DOHH2 (cell line): ENCODE measurements at regions not wholly inside any gene's neighbourhood (a gene's known extent, or its start where the extent isn't known, plus 50 kb on each side); places are given as distances from the start of the nearest gene placed in this dataset.

Experiments used
- H3F3A ChIP-seq: fragments of 200-600 bp; sonication (generic), shearing (Covaris generic); 2 replicates; pipeline ENCODE4 v1.6.0; 2016; ENCODE audit warnings: antibody characterized with exemption, mild to moderate bottlenecking; ENCODE audit not compliant: control insufficient read depth, insufficient read depth
- H3K27ac ChIP-seq: fragments of 200-600 bp; sonication (generic); 2 replicates; pipeline ENCODE4 v1.5.1; 2014; ENCODE audit warnings: low read depth, mild to moderate bottlenecking, low read length, moderate library complexity
- H3K27me3 ChIP-seq: fragments of 200-600 bp; sonication (generic); 2 replicates; pipeline ENCODE4 v1.6.1; 2014; ENCODE audit warnings: mild to moderate bottlenecking, low read length, mixed read lengths; ENCODE audit not compliant: control insufficient read depth
- H3K36me3 ChIP-seq: fragments of 200-600 bp; sonication (generic); 2 replicates; pipeline ENCODE4 v1.6.1; 2014; ENCODE audit warnings: mild to moderate bottlenecking, low read length, moderate library complexity, mixed read lengths; ENCODE audit not compliant: control insufficient read depth
- H3K4me1 ChIP-seq: fragments of 200-600 bp; sonication (generic); 2 replicates; pipeline ENCODE4 v1.6.1; 2014; ENCODE audit warnings: mild to moderate bottlenecking, low read length, mixed read lengths; ENCODE audit not compliant: control insufficient read depth
- H3K4me2 ChIP-seq: fragments of 200-600 bp; sonication (generic); 2 replicates; pipeline ENCODE4 v1.6.0; 2014; ENCODE audit warnings: mild to moderate bottlenecking, low read length, moderate library complexity
- H3K4me3 ChIP-seq: fragments of 200-600 bp; sonication (generic); 2 replicates; pipeline ENCODE4 v1.5.1; 2014; ENCODE audit warnings: mild to moderate bottlenecking, low read length, mixed read lengths
- H3K79me2 ChIP-seq: fragments of 200-600 bp; sonication (generic); 2 replicates; pipeline ENCODE4 v1.6.1; 2014; ENCODE audit warnings: mild to moderate bottlenecking, low read length, mixed read lengths; ENCODE audit not compliant: control insufficient read depth
- H3K9me2 ChIP-seq: fragments of 200-600 bp; sonication (generic); replicated peaks from 2 replicates; pipeline ENCODE4 v1.6.1; 2014; ENCODE audit warnings: mild to moderate bottlenecking, low read length, mixed read lengths; ENCODE audit not compliant: control insufficient read depth
- H3K9me3 ChIP-seq: fragments of 200-600 bp; sonication (generic); 2 replicates; pipeline ENCODE4 v1.6.1; 2014; ENCODE audit warnings: antibody characterized with exemption, low read length, mixed read lengths; ENCODE audit not compliant: control insufficient read depth, insufficient read depth
- H4K20me1 ChIP-seq: fragments of 200-600 bp; sonication (generic); 2 replicates; pipeline ENCODE4 v1.6.0; 2014; ENCODE audit warnings: low read depth, mild to moderate bottlenecking, antibody characterized with exemption, low read length, moderate library complexity; ENCODE audit not compliant: control insufficient read depth, insufficient read depth
- CTCF ChIP-seq: fragments of 200-600 bp; sonication (generic); IDR thresholded peaks from one replicate; pipeline ENCODE4 v1.5.1; 2014; ENCODE audit warnings: antibody characterized with exemption, mild to moderate bottlenecking, low read depth, low read length; ENCODE audit not compliant: poor library complexity, severe bottlenecking
- EZH2phosphoT487 ChIP-seq: fragments of 200-600 bp; sonication (generic); IDR thresholded peaks from 2 replicates; pipeline ENCODE4 v1.6.1; 2017; ENCODE audit warnings: borderline replicate concordance, mild to moderate bottlenecking, antibody characterized with exemption, low read length, moderate library complexity, mixed read lengths

- no peak overlapping the region for H3K4me2 ChIP-seq
- H3K27ac ChIP-seq: no peak overlapping the region
- TF ChIP-seq EZH2phosphoT487 (no peak), CTCF (no peak)
- no peaks in the 10 kb centered on the region for H3K9me3 ChIP-seq
- no peaks in the 10 kb centered on the region for H3F3A ChIP-seq
- H4K20me1 ChIP-seq: no peaks in the 10 kb centered on the region
- no peaks in the 10 kb centered on the region for H3K36me3 ChIP-seq
- H3K79me2 ChIP-seq: no peaks in the 10 kb centered on the region
- no peaks in the 10 kb centered on the region for H3K9me2 ChIP-seq
- H3K27me3 ChIP-seq: peaks cover 8% of the 10 kb centered on the region; the same call in 1 of the 2 replicates
- no peak overlapping the region for H3K4me3 ChIP-seq
- H3K4me1 ChIP-seq: no peaks in the 10 kb centered on the region
Observed at GRCh38 chr5:173535166-173535975, 81.1 kb downstream of the BOD1 start.

- Histone ChIP-seq H3K36me3 (no peaks in the 10 kb centered on the region), H3K9me2 (no peaks in the 10 kb centered on the region), H3K4me2 (no peak overlapping the region), H3K4me3 (no peak overlapping the region), H3K9me3 (no peaks in the 10 kb centered on the region), H3K4me1 (no peaks in the 10 kb centered on the region), H3K27me3 (peaks cover 8% of the 10 kb centered on the region; the same call in 1 of the 2 replicates), H3K79me2 (no peaks in the 10 kb centered on the region), H4K20me1 (no peaks in the 10 kb centered on the region), H3F3A (no peaks in the 10 kb centered on the region), H3K27ac (no peak overlapping the region)
- TF ChIP-seq EZH2phosphoT487: no peak
- no peak for TF ChIP-seq CTCF
Observed at GRCh38 chr5:173534664-173535063, 81.8 kb downstream of the BOD1 start.

GRCh38 chr5:173534031-173534430, 82.4 kb downstream of the BOD1 start:
- TF ChIP-seq CTCF (no peak), EZH2phosphoT487 (no peak)
- no peaks in the 10 kb centered on the region for H3K9me2 ChIP-seq
- H3K36me3 ChIP-seq: no peaks in the 10 kb centered on the region
- H3K27ac ChIP-seq: no peak overlapping the region
- peaks cover 8% of the 10 kb centered on the region; the same call in 1 of the 2 replicates for H3K27me3 ChIP-seq
- no peaks in the 10 kb centered on the region for H3F3A ChIP-seq
- no peaks in the 10 kb centered on the region for H3K79me2 ChIP-seq
- H4K20me1 ChIP-seq: no peaks in the 10 kb centered on the region
- H3K4me2 ChIP-seq: no peak overlapping the region
- H3K4me1 ChIP-seq: no peaks in the 10 kb centered on the region
- H3K9me3 ChIP-seq: no peaks in the 10 kb centered on the region
- no peak overlapping the region for H3K4me3 ChIP-seq
